ENCODE measurements at regions not wholly inside any gene's neighbourhood (a gene's known extent, or its start where the extent isn't known, plus 50 kb on each side); places are given as distances from the start of the nearest gene placed in this dataset.

GRCh38 chr4:157957905-157958304, 214.9 kb downstream of the GASK1B start:
- no peak for DNase-seq (ENCODE audit: extremely low read depth, insufficient read length)
- no peaks in the 10 kb centered on the region for H3K27me3 ChIP-seq (replicated peaks; ENCODE audit: control insufficient read depth, insufficient read depth, low read length)

GRCh38 chr4:157942017-157942416, 230.8 kb downstream of the GASK1B start:
- no peaks in the 10 kb centered on the region for H3K36me3 ChIP-seq (ENCODE audit: control insufficient read depth, insufficient read depth, low read length)
- H3K4me3 ChIP-seq (replicated peaks; ENCODE audit: low read depth, low read length) = no peak overlapping the region
- no peak for TF ChIP-seq CTCF (IDR thresholded peaks at IDR 0.05; ENCODE audit: insufficient read depth, low read length, poor library complexity, severe bottlenecking)
- H3K27me3 ChIP-seq (replicated peaks; ENCODE audit: control insufficient read depth, insufficient read depth, low read length) = no peaks in the 10 kb centered on the region
- no peak for DNase-seq (ENCODE audit: extremely low read depth, insufficient read length)

More at GRCh38 chr4:157957905-157958304, 214.9 kb downstream of the GASK1B start:
- Histone ChIP-seq H3K4me3 (replicated peaks; ENCODE audit: low read depth, low read length) (no peak overlapping the region), H3K36me3 (ENCODE audit: control insufficient read depth, insufficient read depth, low read length) (no peaks in the 10 kb centered on the region)
- TF ChIP-seq CTCF (IDR thresholded peaks at IDR 0.05; ENCODE audit: insufficient read depth, low read length, poor library complexity, severe bottlenecking) = no peak

GRCh38 chr4:157934151-157934550, 238.7 kb downstream of the GASK1B start:
- TF ChIP-seq CTCF (IDR thresholded peaks at IDR 0.05; ENCODE audit: insufficient read depth, low read length, poor library complexity, severe bottlenecking) = no peak
- no peak overlapping the region for H3K4me3 ChIP-seq (replicated peaks; ENCODE audit: low read depth, low read length)
- no peaks in the 10 kb centered on the region for H3K27me3 ChIP-seq (replicated peaks; ENCODE audit: control insufficient read depth, insufficient read depth, low read length)
- no peak for DNase-seq (ENCODE audit: extremely low read depth, insufficient read length)
- no peaks in the 10 kb centered on the region for H3K36me3 ChIP-seq (ENCODE audit: control insufficient read depth, insufficient read depth, low read length)

GRCh38 chr4:157932936-157933335, 239.9 kb downstream of the GASK1B start:
- H3K27me3 ChIP-seq (replicated peaks; ENCODE audit: control insufficient read depth, insufficient read depth, low read length) = no peaks in the 10 kb centered on the region
- DNase-seq (ENCODE audit: extremely low read depth, insufficient read length) = no peak
- H3K4me3 ChIP-seq (replicated peaks; ENCODE audit: low read depth, low read length) = no peak overlapping the region
- H3K36me3 ChIP-seq (ENCODE audit: control insufficient read depth, insufficient read depth, low read length) = no peaks in the 10 kb centered on the region
- TF ChIP-seq CTCF (IDR thresholded peaks at IDR 0.05; ENCODE audit: insufficient read depth, low read length, poor library complexity, severe bottlenecking) = no peak

- Histone ChIP-seq H3K27me3 (replicated peaks; ENCODE audit: control insufficient read depth, insufficient read depth, low read length) (no peaks in the 10 kb centered on the region), H3K4me3 (replicated peaks; ENCODE audit: low read depth, low read length) (no peak overlapping the region), H3K36me3 (ENCODE audit: control insufficient read depth, insufficient read depth, low read length) (no peaks in the 10 kb centered on the region)
- DNase-seq (ENCODE audit: extremely low read depth, insufficient read length) = no peak
- TF ChIP-seq CTCF (IDR thresholded peaks at IDR 0.05; ENCODE audit: insufficient read depth, low read length, poor library complexity, severe bottlenecking) = no peak
Observed at GRCh38 chr4:157929486-157929885, 243.3 kb downstream of the GASK1B start.
